B cell (primary cell): ENCODE measurements at regions not wholly inside any gene's neighbourhood (a gene's known extent, or its start where the extent isn't known, plus 50 kb on each side); places are given as distances from the start of the nearest gene placed in this dataset.

Source experiments
- ATAC-seq: fragments of 200-7000 bp; cut with Tn5 transposase; one replicate; pipeline ENCODE4 v1.10.0; 2021; ENCODE audit warnings: low read depth, mild to moderate bottlenecking, moderate number of reproducible peaks, moderate library complexity
- CTCF ChIA-PET: fragments of 350-600 bp; sonication (Branson Sonifier 250); formaldehyde crosslinking; loops from one replicate; lab custom pipeline; 2021; ENCODE audit warnings: antibody characterized with exemption, inconsistent platforms; lab: Charles Lee
- POLR2A ChIA-PET: fragments of 350-600 bp; sonication (Branson Sonifier 250); formaldehyde crosslinking; loops from one replicate; lab custom pipeline; 2021; ENCODE audit warnings: antibody characterized with exemption; lab: Charles Lee
- DNase-seq: peaks from one replicate; pipeline ENCODE4 v3.0.0; 2013
- H2AFZ ChIP-seq: 2 replicates; pipeline ENCODE4 v1.6.1; 2012; ENCODE audit warnings: mild to moderate bottlenecking, low read depth, low read length; ENCODE audit not compliant: insufficient read depth, poor library complexity, severe bottlenecking
- H3K27ac ChIP-seq, 2 donors: 1 replicate in 1 of 2; 2 replicates in 1 of 2; pipeline ENCODE4 v1.5.1; 2012 to 2013; ENCODE audit warnings: low read length in 2 of 2, mild to moderate bottlenecking in 2 of 2, moderate library complexity in 1 of 2
- H3K27me3 ChIP-seq, 4 experiments: fragments of 200-600 bp in 1 of 4; sonication (generic) in 1 of 4; replicated peaks in 1 of 4; 1 replicate in 2 of 4; 2 replicates in 2 of 4; pipeline versions ENCODE4 v1.6.1 to v1.7.0; 2013 to 2016; ENCODE audit warnings: low read length in 3 of 4, mild to moderate bottlenecking in 2 of 4, mixed read lengths in 1 of 4, moderate library complexity in 1 of 4; ENCODE audit not compliant: insufficient read depth in 4 of 4, control insufficient read depth in 3 of 4; ENCODE audit errors: control extremely low read depth in 1 of 4
- H3K36me3 ChIP-seq, 2 experiments: replicated peaks in 1 of 2; 1 replicate in 1 of 2; 2 replicates in 1 of 2; pipeline versions ENCODE4 v1.6.1 to v1.7.1; 2013; ENCODE audit warnings: low read length in 1 of 2; ENCODE audit not compliant: insufficient read depth in 2 of 2, control insufficient read depth in 1 of 2; ENCODE audit errors: control extremely low read depth in 1 of 2, extremely low read depth in 1 of 2
- H3K4me1 ChIP-seq, 2 donors: fragments of 200-600 bp in 1 of 2; sonication (generic) in 1 of 2; 1 replicate in 1 of 2; 2 replicates in 1 of 2; pipeline versions ENCODE4 v1.5.1 to v1.6.1; 2013 to 2017; ENCODE audit warnings: low read length in 2 of 2; ENCODE audit not compliant: control insufficient read depth in 2 of 2, insufficient read depth in 2 of 2
- H3K4me2 ChIP-seq: replicated peaks from 2 replicates; pipeline ENCODE3; 2012; ENCODE audit warnings: mild to moderate bottlenecking, low read depth, low read length; ENCODE audit not compliant: poor library complexity, severe bottlenecking
- H3K4me3 ChIP-seq, 5 experiments: fragments of 200-600 bp in 1 of 5; sonication (generic) in 1 of 5; 1 replicate in 3 of 5; 2 replicates in 2 of 5; pipeline versions ENCODE4 v1.5.1 to v1.7.0; 2011 to 2016; ENCODE audit warnings: low read length in 4 of 5, mild to moderate bottlenecking in 4 of 5, low read depth in 2 of 5, control low read depth in 1 of 5, moderate library complexity in 1 of 5; ENCODE audit not compliant: insufficient read depth in 1 of 5; ENCODE audit errors: control extremely low read depth in 1 of 5, extremely low read depth in 1 of 5
- H3K79me2 ChIP-seq: fragments of 200-600 bp; sonication (generic); one replicate; pipeline ENCODE4 v1.6.0; 2016; ENCODE audit warnings: low read length; ENCODE audit not compliant: control insufficient read depth, insufficient read depth
- H3K9ac ChIP-seq: fragments of 200-600 bp; sonication (generic); 2 replicates; pipeline ENCODE4 v1.6.1; 2017; ENCODE audit warnings: mild to moderate bottlenecking, low read length, moderate library complexity
- H3K9me3 ChIP-seq, 3 donors: one replicate each; pipeline versions ENCODE4 v1.6.1 to v1.7.1; 2013; ENCODE audit warnings: low read length in 2 of 3; ENCODE audit not compliant: control insufficient read depth in 2 of 3, insufficient read depth in 1 of 3; ENCODE audit errors: control extremely low read depth in 1 of 3
- H4K20me1 ChIP-seq: 2 replicates; pipeline ENCODE4 v1.6.0; 2012; ENCODE audit warnings: mild to moderate bottlenecking, low read length; ENCODE audit not compliant: insufficient read depth, control insufficient read depth, poor library complexity, severe bottlenecking
- H3K27ac Mint-ChIP-seq: one replicate; pipeline ENCODE4 v1.8.0; 2021; ENCODE audit warnings: mixed read lengths
- H3K27me3 Mint-ChIP-seq: one replicate; pipeline ENCODE4 v1.8.0; 2021; ENCODE audit warnings: mixed read lengths
- H3K4me1 Mint-ChIP-seq: one replicate; pipeline ENCODE4 v1.8.0; 2021; ENCODE audit warnings: mixed read lengths
- H3K4me3 Mint-ChIP-seq: one replicate; pipeline ENCODE4 v1.8.0; 2021; ENCODE audit warnings: mixed read lengths
- H3K9me3 Mint-ChIP-seq: one replicate; pipeline ENCODE4 v1.8.0; 2022; ENCODE audit warnings: mixed read lengths; ENCODE audit not compliant: insufficient read depth
- CTCF ChIP-seq: fragments of 200-600 bp; IDR thresholded peaks from one replicate; pipeline ENCODE4 v1.8.0; 2022; ENCODE audit warnings: antibody characterized with exemption, mild to moderate bottlenecking
- EZH2 ChIP-seq: IDR thresholded peaks from 2 replicates; pipeline ENCODE4 v1.6.1; 2012; ENCODE audit warnings: borderline replicate concordance, low read depth, mild to moderate bottlenecking, moderate library complexity, low read length; ENCODE audit not compliant: insufficient read depth, poor library complexity, severe bottlenecking
- WGBS: methylation state at CpG from one replicate; pipeline ENCODE4 v1.1.5; 2013; ENCODE audit warnings: missing lambda C conversion rate; ENCODE audit not compliant: insufficient coverage; 5-methylcytosine and 5-hydroxymethylcytosine counted together
- intact Hi-C: fragments of 100-400 bp; cut with micrococcal nuclease; formaldehyde crosslinking; loops from one replicate; pipeline ENCODE4 v1.10.0; 2022

- Mint-ChIP-seq H3K4me3 (no peak overlapping the region), H3K9me3 (no peaks in the 10 kb centered on the region), H3K27me3 (no peaks in the 10 kb centered on the region), H3K27ac (no peak overlapping the region), H3K4me1 (peaks cover 18% of the 10 kb centered on the region)
- DNase-seq, result no peak
- H3K9me3 ChIP-seq, result no peaks in the 10 kb centered on the region
- H3K9ac ChIP-seq, result no peak overlapping the region
- no peaks in the 10 kb centered on the region for H4K20me1 ChIP-seq
- H3K4me1 ChIP-seq, result peaks cover 0 to 3% of the 10 kb centered on the region in 2 donors
- TF ChIP-seq EZH2 (no peak), CTCF (no peak)
- H3K27ac ChIP-seq, result no peak overlapping the region
- H3K4me2 ChIP-seq, result no peak overlapping the region
- WGBS, result 83% methylated on average over 1 of the region's 7 CpGs
- CTCF ChIA-PET, result no interaction called here
- intact Hi-C loops, result no loop called here
- H3K36me3 ChIP-seq, result no peaks in the 10 kb centered on the region
- H2AFZ ChIP-seq, result no peak overlapping the region
- H3K27me3 ChIP-seq, result no peaks in the 10 kb centered on the region
- no peak for ATAC-seq
- no peak overlapping the region for H3K4me3 ChIP-seq
- POLR2A ChIA-PET, result no interaction called here
- no peaks in the 10 kb centered on the region for H3K79me2 ChIP-seq
Observed at GRCh38 chr1:173280899-173281660, 73.9 kb upstream of the TNFSF4 start.

GRCh38 chr1:173285048-173285447 is 77.9 kb upstream of the TNFSF4 start:
- Histone ChIP-seq H3K79me2 (no peaks in the 10 kb centered on the region), H3K27me3 (no peaks in the 10 kb centered on the region), H3K4me1 (no peaks in the 10 kb centered on the region), H3K9me3 (no peaks in the 10 kb centered on the region), H3K9ac (no peak overlapping the region), H3K4me2 (no peak overlapping the region), H3K36me3 (no peaks in the 10 kb centered on the region), H2AFZ (no peak overlapping the region), H3K27ac (no peak overlapping the region), H4K20me1 (no peaks in the 10 kb centered on the region), H3K4me3 (no peak overlapping the region)
- TF ChIP-seq EZH2 (no peak), CTCF (no peak)
- intact Hi-C loops, result no loop called here
- ATAC-seq (no peak), DNase-seq (no peak)
- H3K27me3 Mint-ChIP-seq, result no peaks in the 10 kb centered on the region
- no peak overlapping the region for H3K4me3 Mint-ChIP-seq
- H3K9me3 Mint-ChIP-seq, result no peaks in the 10 kb centered on the region
- ChIA-PET CTCF (no interaction called here), POLR2A (no interaction called here)
- WGBS, result 80% methylated on average over 1 of the region's 3 CpGs
- H3K4me1 Mint-ChIP-seq, result peaks cover 9% of the 10 kb centered on the region
- H3K27ac Mint-ChIP-seq, result no peak overlapping the region
